Kidney (tissue), 13 donors: ENCODE measurements at regions not wholly inside any gene's neighbourhood (a gene's known extent, or its start where the extent isn't known, plus 50 kb on each side); places are given as distances from the start of the nearest gene placed in this dataset.

Experiments used
- DNase-seq, 5 donors: peaks; one replicate each; pipeline ENCODE4 v3.0.0-alpha.2; 2013 to 2020
- FAIRE-seq: peaks from 2 replicates; lab custom pipeline; 2012; peaks lifted over from hg19 to GRCh38; lab: Jason Lieb, UNC
- H3K27ac ChIP-seq, 2 donors: one replicate each; pipeline ENCODE4 v1.7.0; 2013; ENCODE audit warnings: low read depth in 2 of 2, low read length in 2 of 2, inconsistent platforms in 1 of 2
- H3K27me3 ChIP-seq: one replicate; pipeline ENCODE4 v1.7.1; 2013; ENCODE audit warnings: low read length, inconsistent platforms; ENCODE audit not compliant: control insufficient read depth, insufficient read depth
- H3K36me3 ChIP-seq, 3 donors: one replicate each; pipeline versions ENCODE4 v1.7.0 to v1.7.1; 2013; ENCODE audit warnings: low read length in 3 of 3, control low read depth in 1 of 3, inconsistent platforms in 1 of 3; ENCODE audit not compliant: insufficient read depth in 3 of 3, control insufficient read depth in 2 of 3
- H3K4me1 ChIP-seq, 3 donors: one replicate each; pipeline versions ENCODE4 v1.7.0 to v1.7.1; 2013; ENCODE audit warnings: low read length in 3 of 3, inconsistent platforms in 1 of 3, low read depth in 1 of 3; ENCODE audit not compliant: control insufficient read depth in 2 of 3, insufficient read depth in 2 of 3
- H3K4me3 ChIP-seq, 3 donors: one replicate each; pipeline versions ENCODE4 v1.7.0 to v1.8.1; 2013; ENCODE audit warnings: low read length in 3 of 3, control low read depth in 1 of 3, inconsistent platforms in 1 of 3
- H3K9ac ChIP-seq, 3 donors: one replicate each; pipeline versions ENCODE4 v1.7.0 to v1.7.1; 2013; ENCODE audit warnings: low read length in 3 of 3, control low read depth in 1 of 3, inconsistent platforms in 1 of 3
- H3K9me3 ChIP-seq, 3 donors: one replicate each; pipeline versions ENCODE4 v1.7.0 to v1.7.1; 2013; ENCODE audit warnings: low read length in 3 of 3, control low read depth in 1 of 3, inconsistent platforms in 1 of 3; ENCODE audit not compliant: control insufficient read depth in 2 of 3, insufficient read depth in 1 of 3
- intact Hi-C: fragments of 100-400 bp; cut with DNase I; formaldehyde crosslinking; loops from one replicate; pipeline ENCODE4 v1.11.1; 2022
- TF ChIP-seq, protein P1 (sequence below): IDR thresholded peaks from 3 replicates; pipeline ENCODE4 v1.5.1; 2012; ENCODE audit warnings: mild to moderate bottlenecking, moderate library complexity, borderline replicate concordance; ENCODE audit not compliant: insufficient read depth; ENCODE audit errors: extremely low read depth
- donor health status: control.
- donor health status: control.
- donor health status: control.
- donor health status: control.
- donor health status: control.
- donor health status: DM: yes; HTN: yes; CAD: no.
- donor health status: Normal renal cell carcinoma (clear cell type).

DNA sequence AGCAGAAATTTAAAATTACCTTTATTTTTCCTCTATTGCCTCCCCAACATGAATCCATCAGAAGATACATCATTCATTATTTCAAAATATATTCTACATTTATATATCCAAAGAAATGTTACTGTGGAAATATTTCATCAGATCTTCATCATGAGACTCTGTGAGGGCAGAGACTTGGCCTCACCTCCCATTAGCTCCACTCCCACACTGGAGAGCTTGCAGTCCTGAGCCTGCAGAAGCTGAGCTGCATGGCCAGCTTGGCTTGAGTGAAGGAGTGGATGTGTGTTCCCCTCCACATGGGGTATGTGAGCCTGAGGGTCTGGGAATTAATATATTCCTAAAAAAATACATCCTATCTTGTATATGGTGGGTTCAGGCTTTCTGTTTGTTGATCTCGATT lies 961.9 kb downstream of the TMEM121 start:
- intact Hi-C loops = no loop called here
- Histone ChIP-seq H3K27ac (no peak overlapping the region), H3K36me3 (no peaks in the 10 kb centered on the region), H3K9me3 (no peaks in the 10 kb centered on the region), H3K27me3 (no peaks in the 10 kb centered on the region), H3K9ac (no peak overlapping the region), H3K4me3 (no peak overlapping the region), H3K4me1 (no peaks in the 10 kb centered on the region)
- DNase-seq (no peak), FAIRE-seq (no peak)
- TF ChIP-seq, protein P1, sequence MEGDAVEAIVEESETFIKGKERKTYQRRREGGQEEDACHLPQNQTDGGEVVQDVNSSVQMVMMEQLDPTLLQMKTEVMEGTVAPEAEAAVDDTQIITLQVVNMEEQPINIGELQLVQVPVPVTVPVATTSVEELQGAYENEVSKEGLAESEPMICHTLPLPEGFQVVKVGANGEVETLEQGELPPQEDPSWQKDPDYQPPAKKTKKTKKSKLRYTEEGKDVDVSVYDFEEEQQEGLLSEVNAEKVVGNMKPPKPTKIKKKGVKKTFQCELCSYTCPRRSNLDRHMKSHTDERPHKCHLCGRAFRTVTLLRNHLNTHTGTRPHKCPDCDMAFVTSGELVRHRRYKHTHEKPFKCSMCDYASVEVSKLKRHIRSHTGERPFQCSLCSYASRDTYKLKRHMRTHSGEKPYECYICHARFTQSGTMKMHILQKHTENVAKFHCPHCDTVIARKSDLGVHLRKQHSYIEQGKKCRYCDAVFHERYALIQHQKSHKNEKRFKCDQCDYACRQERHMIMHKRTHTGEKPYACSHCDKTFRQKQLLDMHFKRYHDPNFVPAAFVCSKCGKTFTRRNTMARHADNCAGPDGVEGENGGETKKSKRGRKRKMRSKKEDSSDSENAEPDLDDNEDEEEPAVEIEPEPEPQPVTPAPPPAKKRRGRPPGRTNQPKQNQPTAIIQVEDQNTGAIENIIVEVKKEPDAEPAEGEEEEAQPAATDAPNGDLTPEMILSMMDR = no peak

DNA sequence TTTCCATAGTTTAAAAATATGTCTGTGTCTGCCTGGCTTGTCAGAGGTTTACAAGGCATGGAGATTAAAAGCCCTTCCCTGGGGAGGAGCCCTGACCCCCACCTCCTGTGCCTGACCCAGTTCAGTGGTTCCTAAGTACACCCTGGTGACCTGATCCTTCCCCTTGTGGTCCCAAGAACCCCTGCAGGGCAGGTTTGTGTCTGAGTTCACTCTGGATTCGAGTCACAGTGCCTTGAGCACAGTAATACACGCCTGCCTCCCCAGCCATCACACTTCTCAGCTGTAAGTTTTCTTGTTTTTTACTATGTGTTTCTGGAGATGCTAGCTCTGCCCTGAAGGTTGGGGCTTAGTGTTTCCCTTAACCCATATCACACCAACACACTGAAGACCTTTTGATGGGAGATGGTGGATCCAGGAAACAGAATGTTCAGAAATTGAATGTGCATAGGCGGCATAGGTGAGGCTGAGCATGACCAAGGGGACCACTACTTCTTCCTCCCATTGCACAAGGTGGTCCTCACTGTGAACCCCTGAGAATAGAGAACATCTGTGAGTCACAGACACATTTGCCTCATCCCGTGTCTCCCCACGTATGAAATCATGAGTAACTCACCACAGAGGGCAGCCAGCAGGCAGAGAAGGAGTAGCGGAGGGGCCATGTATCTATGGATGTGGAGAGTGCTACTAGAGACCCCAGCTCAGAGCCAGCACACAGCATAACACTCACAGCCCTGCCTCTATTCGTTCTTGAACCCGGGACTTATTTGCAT lies 962.9 kb downstream of the TMEM121 start:
- FAIRE-seq = no peak
- H3K4me3 ChIP-seq = no peak overlapping the region
- DNase-seq = no peak
- H3K36me3 ChIP-seq = no peaks in the 10 kb centered on the region
- no peaks in the 10 kb centered on the region for H3K9me3 ChIP-seq
- TF ChIP-seq, protein P1 = no peak
- H3K27ac ChIP-seq = no peak overlapping the region
- no peaks in the 10 kb centered on the region for H3K4me1 ChIP-seq
- intact Hi-C loops = no loop called here
- no peaks in the 10 kb centered on the region for H3K27me3 ChIP-seq
- no peak overlapping the region for H3K9ac ChIP-seq

- H3K4me3 ChIP-seq = no peak overlapping the region
- TF ChIP-seq, protein P1 = no peak
- H3K9ac ChIP-seq = no peak overlapping the region
- DNase-seq = no peak
- no peak for FAIRE-seq
- H3K9me3 ChIP-seq = no peaks in the 10 kb centered on the region
- no peaks in the 10 kb centered on the region for H3K36me3 ChIP-seq
- H3K4me1 ChIP-seq = no peaks in the 10 kb centered on the region
- intact Hi-C loops = no loop called here
- no peak overlapping the region for H3K27ac ChIP-seq
- no peaks in the 10 kb centered on the region for H3K27me3 ChIP-seq
Observed at GRCh38 chr14:106490442-106490841, 964.1 kb downstream of the TMEM121 start.
